Left lung (tissue), 4 donors: ENCODE measurements at regions not wholly inside any gene's neighbourhood (a gene's known extent, or its start where the extent isn't known, plus 50 kb on each side); places are given as distances from the start of the nearest gene placed in this dataset.

Experiments used
- ATAC-seq: fragments of 200-7000 bp; cut with Tn5 transposase; one replicate; pipeline ENCODE4 v1.9.1; 2020; ENCODE audit warnings: moderate library complexity
- DNase-seq, 4 donors: peaks; one replicate each; pipeline ENCODE4 v3.0.0-alpha.2; 2013 to 2020
- H3K27ac ChIP-seq, 2 donors: fragments of 200-600 bp; sonication (generic) in 1 of 2; one replicate each; pipeline versions ENCODE4 v1.5.0 to v1.8.0; 2020 to 2021
- H3K27me3 ChIP-seq, 2 donors: fragments of 200-600 bp; sonication (generic) in 1 of 2; one replicate each; pipeline versions ENCODE4 v1.5.0 to v1.8.0; 2020 to 2021
- H3K36me3 ChIP-seq, 2 donors: fragments of 200-600 bp; sonication (generic) in 1 of 2; one replicate each; pipeline versions ENCODE4 v1.5.0 to v1.8.0; 2020 to 2021
- H3K4me1 ChIP-seq, 2 donors: fragments of 200-600 bp; one replicate each; pipeline ENCODE4 v1.8.0; 2021
- H3K4me3 ChIP-seq, 2 donors: fragments of 200-600 bp; sonication (generic) in 1 of 2; one replicate each; pipeline versions ENCODE4 v1.5.0 to v1.8.0; 2020 to 2021; ENCODE audit warnings: mild to moderate bottlenecking in 1 of 2
- H3K9me3 ChIP-seq, 2 donors: fragments of 200-600 bp; sonication (generic) in 1 of 2; one replicate each; pipeline versions ENCODE4 v1.5.0 to v1.8.0; 2020 to 2021
- CTCF ChIP-seq, 2 donors: fragments of 200-600 bp; sonication (generic) in 1 of 2; IDR thresholded peaks; one replicate each; pipeline versions ENCODE4 v1.5.0 to v1.8.0; 2021; ENCODE audit warnings: antibody characterized with exemption in 2 of 2
- intact Hi-C, 2 donors: fragments of 100-400 bp; cut with DNase I; formaldehyde crosslinking; loops; one replicate each; pipeline versions ENCODE4 v1.11.2 to v1.14.2; 2022
- donor health status: DM: no; HTN: yes; CAD: no.
- donor health status: DM: no; HTN: no; CAD: no.

GRCh38 chr6:140544431-140544830 lies 1170.0 kb upstream of the CITED2 start:
- H3K4me3 ChIP-seq, result no peak overlapping the region
- DNase-seq (no peak), ATAC-seq (no peak)
- no peaks in the 10 kb centered on the region for H3K27me3 ChIP-seq
- intact Hi-C loops, result no loop called here
- no peaks in the 10 kb centered on the region for H3K4me1 ChIP-seq
- no peaks in the 10 kb centered on the region for H3K36me3 ChIP-seq
- H3K9me3 ChIP-seq, result no peaks in the 10 kb centered on the region
- no peak for TF ChIP-seq CTCF (IDR thresholded peaks at IDR 0.05)
- H3K27ac ChIP-seq, result no peak overlapping the region

- Histone ChIP-seq H3K9me3 (no peaks in the 10 kb centered on the region), H3K4me3 (no peak overlapping the region), H3K36me3 (no peaks in the 10 kb centered on the region), H3K27me3 (no peaks in the 10 kb centered on the region), H3K4me1 (no peaks in the 10 kb centered on the region), H3K27ac (no peak overlapping the region)
- TF ChIP-seq CTCF (IDR thresholded peaks at IDR 0.05), result no peak
- DNase-seq (no peak), ATAC-seq (no peak)
- intact Hi-C loops, result no loop called here
Measured at GRCh38 chr6:140542863-140543262, 1168.4 kb upstream of the CITED2 start.

- H3K4me3 ChIP-seq, result no peak overlapping the region
- intact Hi-C loops, result no loop called here
- ATAC-seq, result no peak
- no peak for TF ChIP-seq CTCF (IDR thresholded peaks at IDR 0.05)
- H3K9me3 ChIP-seq, result peaks cover 0 to 2% of the 10 kb centered on the region in 2 donors
- H3K4me1 ChIP-seq, result no peaks in the 10 kb centered on the region
- H3K27me3 ChIP-seq, result no peaks in the 10 kb centered on the region
- DNase-seq, result no peak
- no peaks in the 10 kb centered on the region for H3K36me3 ChIP-seq
- H3K27ac ChIP-seq, result no peak overlapping the region
Measured at GRCh38 chr6:140541288-140541687, 1166.8 kb upstream of the CITED2 start.

- DNase-seq (no peak), ATAC-seq (no peak)
- intact Hi-C loops, result no loop called here
- TF ChIP-seq CTCF (IDR thresholded peaks at IDR 0.05), result no peak
- H3K4me3 ChIP-seq, result no peak overlapping the region
- no peaks in the 10 kb centered on the region for H3K4me1 ChIP-seq
- H3K27ac ChIP-seq, result no peak overlapping the region
- no peaks in the 10 kb centered on the region for H3K27me3 ChIP-seq
- peaks cover 0 to 6% of the 10 kb centered on the region in 2 donors for H3K9me3 ChIP-seq
- H3K36me3 ChIP-seq, result no peaks in the 10 kb centered on the region
Measured at GRCh38 chr6:140540743-140541142, 1166.3 kb upstream of the CITED2 start.

GRCh38 chr6:140538926-140539325 lies 1164.5 kb upstream of the CITED2 start:
- Histone ChIP-seq H3K36me3 (no peaks in the 10 kb centered on the region), H3K4me3 (no peak overlapping the region), H3K27me3 (no peaks in the 10 kb centered on the region), H3K27ac (peak overlapping the region in 1 of 2 donors; percentile 65), H3K4me1 (no peaks in the 10 kb centered on the region), H3K9me3 (peaks cover 0 to 19% of the 10 kb centered on the region in 2 donors)
- intact Hi-C loops, result no loop called here
- ATAC-seq (no peak), DNase-seq (no peak)
- TF ChIP-seq CTCF (IDR thresholded peaks at IDR 0.05), result no peak
